Peyer's patch (tissue), 4 donors: ENCODE measurements at regions not wholly inside any gene's neighbourhood (a gene's known extent, or its start where the extent isn't known, plus 50 kb on each side); places are given as distances from the start of the nearest gene placed in this dataset.
"Not testable (repeated sequence)": the region's sequence is repeated elsewhere in the genome, so short reads cannot be mapped to it uniquely, and the experiment has no call there.

Experiments used
- DNase-seq, 3 donors: peaks; one replicate each; pipeline ENCODE4 v3.0.0-alpha.2; 2017 to 2019
- H3K27ac ChIP-seq, 4 donors: fragments of 200-600 bp; sonication (generic); one replicate each; pipeline ENCODE4 v1.5.1; 2016 to 2019
- H3K27me3 ChIP-seq, 2 donors: fragments of 200-600 bp; sonication (generic); one replicate each; pipeline ENCODE4 v1.5.1; 2019
- H3K36me3 ChIP-seq, 3 donors: fragments of 200-600 bp; sonication (generic); one replicate each; pipeline ENCODE4 v1.5.1; 2016 to 2019
- H3K4me1 ChIP-seq, 4 donors: fragments of 200-600 bp; sonication (generic); one replicate each; pipeline ENCODE4 v1.5.1; 2016 to 2019
- H3K4me3 ChIP-seq, 4 donors: fragments of 200-600 bp; sonication (generic); 1 replicate in 3 of 4; 2 replicates in 1 of 4; pipeline ENCODE4 v1.5.1; 2016 to 2019; ENCODE audit warnings: mild to moderate bottlenecking in 1 of 4
- H3K9me3 ChIP-seq, 4 donors: fragments of 200-600 bp; sonication (generic); one replicate each; pipeline ENCODE4 v1.5.1; 2016 to 2019; ENCODE audit warnings: mild to moderate bottlenecking in 1 of 4
- CTCF ChIP-seq, 6 experiments: fragments of 450-650 bp in 4 of 6; fragments of 200-600 bp in 2 of 6; sonication (generic) in 1 of 6; IDR thresholded peaks; one replicate each; pipeline ENCODE4 v1.5.1; 2017 to 2019; ENCODE audit warnings: antibody characterized with exemption in 6 of 6, mild to moderate bottlenecking in 3 of 6, moderate library complexity in 1 of 6
- POLR2A ChIP-seq, 2 donors: fragments of 450-650 bp; IDR thresholded peaks; one replicate each; pipeline ENCODE4 v1.5.1; 2017; ENCODE audit warnings: antibody characterized with exemption in 2 of 2, mild to moderate bottlenecking in 2 of 2, moderate library complexity in 2 of 2

- H3K27ac ChIP-seq = no peak overlapping the region
- H3K27me3 ChIP-seq = no peaks in the 10 kb centered on the region
- TF ChIP-seq POLR2A (IDR thresholded peaks at IDR 0.05) (no peak), CTCF (IDR thresholded peaks at IDR 0.05) (no peak)
- no peaks in the 10 kb centered on the region for H3K9me3 ChIP-seq
- H3K4me3 ChIP-seq = no peak overlapping the region
- no peak for DNase-seq
- H3K36me3 ChIP-seq = no peaks in the 10 kb centered on the region
- H3K4me1 ChIP-seq = peaks cover 0 to 12% (median under 1%) of the 10 kb centered on the region in 4 donors
Observed at GRCh38 chr12:67716817-67717216, 68.3 kb downstream of the DYRK2 start.

- not testable (repeated sequence) for H3K9me3 ChIP-seq, H3K27me3 ChIP-seq, H3K36me3 ChIP-seq, DNase-seq, H3K27ac ChIP-seq, H3K4me3 ChIP-seq
- H3K4me1 ChIP-seq = peaks cover 0 to 18% (median 2%) of the 10 kb centered on the region in 4 donors
Observed at GRCh38 chr12:67719303-67719702, 70.8 kb downstream of the DYRK2 start.

GRCh38 chr12:67720351-67720856 is 71.9 kb downstream of the DYRK2 start:
- Histone ChIP-seq H3K4me1 (peaks cover 0 to 18% (median 2%) of the 10 kb centered on the region in 4 donors), H3K9me3 (no peaks in the 10 kb centered on the region), H3K27me3 (no peaks in the 10 kb centered on the region), H3K27ac (no peak overlapping the region), H3K4me3 (no peak overlapping the region), H3K36me3 (no peaks in the 10 kb centered on the region)
- TF ChIP-seq CTCF (IDR thresholded peaks at IDR 0.05) = no peak
- TF ChIP-seq POLR2A (IDR thresholded peaks at IDR 0.05) = no peak
- DNase-seq = no peak

- H3K27me3 ChIP-seq = no peaks in the 10 kb centered on the region
- no peaks in the 10 kb centered on the region for H3K36me3 ChIP-seq
- H3K4me3 ChIP-seq = no peak overlapping the region
- peaks cover 0 to 18% (median 2%) of the 10 kb centered on the region in 4 donors for H3K4me1 ChIP-seq
- peak in 2 of 3 donors; percentile 54 to 70 for DNase-seq
- H3K27ac ChIP-seq = peak overlapping the region in 1 of 4 donors; percentile 53
- TF ChIP-seq CTCF (IDR thresholded peaks at IDR 0.05) (no peak), POLR2A (IDR thresholded peaks at IDR 0.05) (no peak)
- no peaks in the 10 kb centered on the region for H3K9me3 ChIP-seq
Observed at GRCh38 chr12:67721248-67721647, 72.7 kb downstream of the DYRK2 start.

GRCh38 chr12:67722296-67722695 is 73.8 kb downstream of the DYRK2 start:
- TF ChIP-seq CTCF (IDR thresholded peaks at IDR 0.05) = no peak
- no peak for TF ChIP-seq POLR2A (IDR thresholded peaks at IDR 0.05)
- Histone ChIP-seq H3K9me3 (no peaks in the 10 kb centered on the region), H3K4me3 (no peak overlapping the region), H3K27me3 (no peaks in the 10 kb centered on the region), H3K27ac (no peak overlapping the region), H3K4me1 (peaks cover 0 to 18% (median 2%) of the 10 kb centered on the region in 4 donors), H3K36me3 (no peaks in the 10 kb centered on the region)
- no peak for DNase-seq

- peaks cover 0 to 5% (median 1%) of the 10 kb centered on the region in 4 donors for H3K4me1 ChIP-seq
- no peak for DNase-seq
- H3K36me3 ChIP-seq = no peaks in the 10 kb centered on the region
- no peaks in the 10 kb centered on the region for H3K9me3 ChIP-seq
- TF ChIP-seq POLR2A (IDR thresholded peaks at IDR 0.05) (no peak), CTCF (IDR thresholded peaks at IDR 0.05) (no peak)
- no peaks in the 10 kb centered on the region for H3K27me3 ChIP-seq
- H3K4me3 ChIP-seq = no peak overlapping the region
- no peak overlapping the region for H3K27ac ChIP-seq
Observed at GRCh38 chr12:67726868-67727267, 78.3 kb downstream of the DYRK2 start.
